PC-9 (cell line): ENCODE measurements at regions not wholly inside any gene's neighbourhood (a gene's known extent, or its start where the extent isn't known, plus 50 kb on each side); places are given as distances from the start of the nearest gene placed in this dataset.

ENCODE experiments used
- CTCF ChIP-seq: fragments of 200-600 bp; sonication (generic); conservative IDR thresholded peaks from 2 replicates; pipeline ENCODE4 v1.6.1; 2017; ENCODE audit warnings: mixed run types, antibody characterized with exemption, mild to moderate bottlenecking, moderate library complexity
- EZH2 ChIP-seq: fragments of 200-600 bp; sonication (generic); IDR thresholded peaks from 2 replicates; pipeline ENCODE4 v1.8.0; 2017; ENCODE audit warnings: antibody characterized with exemption, low read depth

DNA sequence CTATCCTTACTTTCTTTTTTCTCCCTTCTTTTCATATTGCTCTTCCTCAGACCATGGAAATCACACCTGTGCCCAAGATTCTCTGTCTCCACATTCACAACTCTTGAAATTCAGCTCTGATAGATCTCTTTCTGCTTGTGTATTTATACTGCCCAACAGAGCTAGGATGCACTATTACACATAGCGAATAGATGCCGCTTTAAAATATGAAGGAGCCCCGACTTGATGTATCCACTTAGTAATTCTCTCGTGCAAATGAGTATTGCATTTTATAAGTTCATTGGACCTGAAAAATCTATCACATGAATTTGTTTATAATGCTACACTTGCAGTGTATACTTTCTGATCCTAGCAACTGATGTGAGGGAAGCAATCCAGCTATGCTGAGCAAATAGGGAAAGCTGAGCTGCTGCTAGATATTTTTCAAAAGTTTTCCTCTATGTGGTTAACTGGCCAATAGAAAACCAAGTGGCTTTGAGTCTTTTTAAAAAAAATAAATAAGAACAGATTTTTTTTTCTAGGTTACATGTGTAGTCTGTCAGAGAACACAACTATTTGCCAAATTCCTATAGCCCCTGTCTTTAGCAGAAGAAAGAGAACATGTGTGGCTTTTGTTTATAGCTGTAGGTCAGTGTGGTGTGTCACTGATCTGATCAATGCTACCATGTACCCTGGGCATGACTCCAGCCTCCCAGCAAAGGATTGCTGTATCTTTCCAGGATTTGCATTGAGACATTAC, 64.3 kb upstream of the LEKR1 start:
- TF ChIP-seq CTCF: no peak
- no peak for TF ChIP-seq EZH2
